LNCAP (cell line): ENCODE measurements at regions not wholly inside any gene's neighbourhood (a gene's known extent, or its start where the extent isn't known, plus 50 kb on each side); places are given as distances from the start of the nearest gene placed in this dataset.

Experiments
- TF ChIP-seq, protein P1 (sequence below): fragments of 450-650 bp; IDR thresholded peaks from 2 replicates; pipeline ENCODE4 v1.5.1; 2017; ENCODE audit warnings: mild to moderate bottlenecking

DNA sequence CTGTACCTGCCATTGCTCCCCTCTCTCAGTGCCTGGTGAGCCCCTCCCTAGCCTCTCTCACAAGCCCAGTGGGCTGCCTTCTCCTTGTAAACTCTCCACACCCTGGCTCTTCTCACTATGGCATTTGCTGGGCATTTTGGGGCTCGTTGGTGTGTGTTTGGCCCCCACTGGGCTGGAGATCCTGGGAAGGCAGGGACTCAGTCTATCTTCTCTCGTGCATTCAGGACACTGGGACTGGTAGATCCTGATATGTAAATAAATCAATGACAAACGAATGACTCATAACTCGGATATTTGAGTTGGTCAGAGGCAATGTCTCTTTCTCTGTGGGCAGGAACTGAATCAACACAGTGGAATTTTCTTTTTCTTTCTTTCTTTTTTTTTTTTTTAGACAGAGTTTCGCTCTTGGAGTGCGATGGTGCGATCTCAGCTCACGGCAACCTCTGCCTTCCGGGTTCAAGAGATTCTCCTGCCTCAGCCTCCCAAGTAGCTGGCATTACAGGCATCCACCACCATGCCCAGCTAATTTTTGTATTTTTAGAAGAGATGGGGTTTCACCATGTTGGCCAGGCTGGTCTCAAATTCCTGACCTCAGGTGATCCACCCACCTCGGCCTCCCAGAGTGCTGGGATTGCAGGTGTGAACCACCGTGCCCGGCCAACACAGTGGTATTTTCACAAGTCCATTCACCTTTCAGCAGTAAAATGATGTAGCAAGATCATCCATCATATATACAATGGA is 144.6 kb upstream of the SPRED2 start:
- TF ChIP-seq, protein P1, sequence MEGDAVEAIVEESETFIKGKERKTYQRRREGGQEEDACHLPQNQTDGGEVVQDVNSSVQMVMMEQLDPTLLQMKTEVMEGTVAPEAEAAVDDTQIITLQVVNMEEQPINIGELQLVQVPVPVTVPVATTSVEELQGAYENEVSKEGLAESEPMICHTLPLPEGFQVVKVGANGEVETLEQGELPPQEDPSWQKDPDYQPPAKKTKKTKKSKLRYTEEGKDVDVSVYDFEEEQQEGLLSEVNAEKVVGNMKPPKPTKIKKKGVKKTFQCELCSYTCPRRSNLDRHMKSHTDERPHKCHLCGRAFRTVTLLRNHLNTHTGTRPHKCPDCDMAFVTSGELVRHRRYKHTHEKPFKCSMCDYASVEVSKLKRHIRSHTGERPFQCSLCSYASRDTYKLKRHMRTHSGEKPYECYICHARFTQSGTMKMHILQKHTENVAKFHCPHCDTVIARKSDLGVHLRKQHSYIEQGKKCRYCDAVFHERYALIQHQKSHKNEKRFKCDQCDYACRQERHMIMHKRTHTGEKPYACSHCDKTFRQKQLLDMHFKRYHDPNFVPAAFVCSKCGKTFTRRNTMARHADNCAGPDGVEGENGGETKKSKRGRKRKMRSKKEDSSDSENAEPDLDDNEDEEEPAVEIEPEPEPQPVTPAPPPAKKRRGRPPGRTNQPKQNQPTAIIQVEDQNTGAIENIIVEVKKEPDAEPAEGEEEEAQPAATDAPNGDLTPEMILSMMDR = no peak

DNA sequence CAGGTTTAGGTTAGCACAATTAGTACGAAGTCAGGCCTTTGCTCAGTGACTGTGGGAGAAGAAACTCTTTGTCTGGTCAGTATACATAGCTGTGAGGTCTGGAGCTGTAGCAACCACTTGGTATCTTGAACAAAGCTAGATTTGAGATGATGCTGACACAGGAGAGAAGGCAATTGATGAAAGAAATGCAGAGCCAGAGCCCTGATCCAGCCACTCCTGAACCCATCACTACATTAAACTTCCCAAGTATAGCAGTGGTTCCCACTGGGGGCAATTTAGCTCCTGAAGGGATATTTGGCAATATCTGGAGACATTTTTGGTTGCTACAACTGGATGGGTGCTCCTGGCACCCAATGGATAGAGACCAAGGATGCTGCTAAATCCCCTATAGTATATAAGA is 143.9 kb upstream of the SPRED2 start:
- TF ChIP-seq, protein P1 = no peak

DNA sequence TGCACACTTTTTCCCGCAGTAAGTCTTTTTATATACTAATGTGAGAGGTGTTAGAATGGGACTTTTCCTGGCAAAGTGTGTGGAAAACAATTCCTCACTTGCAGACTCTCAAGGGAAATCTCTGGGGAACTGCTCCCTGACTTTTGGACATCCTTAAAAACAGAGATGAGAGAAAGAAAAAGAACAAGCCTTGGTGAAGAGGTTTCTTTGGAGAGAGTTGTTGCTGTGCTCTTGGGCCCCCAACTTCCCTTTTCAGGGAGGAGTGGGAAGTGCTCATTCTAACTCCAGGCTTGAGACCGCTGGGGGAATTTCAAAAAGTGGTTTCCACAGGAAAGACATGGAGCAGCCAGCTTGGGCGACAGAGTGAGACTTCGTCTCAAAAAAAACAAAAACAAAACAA is 142.6 kb upstream of the SPRED2 start:
- TF ChIP-seq, protein P1 = no peak

DNA sequence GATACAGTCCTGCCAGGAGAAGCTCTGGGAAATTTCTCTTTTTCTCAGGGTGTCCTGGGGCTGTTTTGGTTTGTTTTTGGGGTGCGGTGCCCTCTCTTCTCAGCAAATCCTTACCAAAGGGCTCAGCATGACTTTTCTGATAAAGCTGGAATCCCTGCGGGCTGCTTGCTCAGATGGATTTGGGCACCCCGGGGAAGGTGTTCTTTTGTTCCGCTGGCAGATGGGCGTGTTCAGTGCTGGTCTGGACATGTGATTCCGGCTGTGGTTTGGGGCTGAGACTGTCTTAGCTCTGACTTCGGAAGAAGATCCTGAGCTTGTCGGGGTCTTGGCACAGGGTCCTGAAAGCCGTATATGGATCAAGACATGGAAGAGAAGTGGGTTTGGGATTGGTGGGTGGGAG is 134.2 kb upstream of the SPRED2 start:
- TF ChIP-seq, protein P1 = no peak

DNA sequence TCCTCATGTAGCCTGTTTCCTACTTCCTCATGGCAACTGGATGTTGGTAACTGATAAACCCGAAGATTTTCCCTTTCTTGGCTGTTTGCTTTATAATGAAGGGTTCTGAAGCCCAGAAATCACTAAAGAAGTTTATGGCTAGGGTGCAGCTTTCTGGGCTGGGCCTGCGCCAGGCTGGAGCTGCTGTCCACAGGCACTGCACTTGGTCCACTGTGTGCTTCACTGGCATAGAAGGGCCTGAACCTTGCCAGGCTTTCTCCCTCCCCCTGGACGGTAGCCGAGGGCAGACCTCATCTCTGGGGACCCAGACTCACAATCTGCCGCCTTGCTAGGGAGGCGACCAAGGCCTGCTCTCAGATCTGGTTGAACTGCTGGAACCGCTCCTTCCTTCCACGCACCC is 133.3 kb upstream of the SPRED2 start:
- TF ChIP-seq, protein P1 = no peak

DNA sequence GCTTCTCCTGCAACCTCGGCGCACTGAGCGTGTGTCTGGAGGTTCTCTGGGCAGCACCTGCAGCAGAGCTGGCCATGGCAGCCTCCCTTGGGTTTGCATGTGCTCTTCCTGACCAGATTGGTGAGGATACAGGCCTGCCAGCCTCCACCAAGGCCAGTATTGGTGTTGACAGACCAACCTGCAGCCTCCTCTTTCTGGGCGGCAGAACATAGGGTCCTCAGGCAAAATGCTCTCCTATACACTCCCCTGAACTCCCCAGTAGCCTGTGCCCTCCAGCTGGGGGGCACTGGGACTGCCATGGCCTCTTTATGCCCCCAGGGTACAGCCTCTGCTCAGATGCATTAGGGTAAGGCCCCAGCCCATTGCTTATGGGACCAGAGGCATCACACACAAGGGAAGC is 131.9 kb upstream of the SPRED2 start:
- TF ChIP-seq, protein P1 = no peak

DNA sequence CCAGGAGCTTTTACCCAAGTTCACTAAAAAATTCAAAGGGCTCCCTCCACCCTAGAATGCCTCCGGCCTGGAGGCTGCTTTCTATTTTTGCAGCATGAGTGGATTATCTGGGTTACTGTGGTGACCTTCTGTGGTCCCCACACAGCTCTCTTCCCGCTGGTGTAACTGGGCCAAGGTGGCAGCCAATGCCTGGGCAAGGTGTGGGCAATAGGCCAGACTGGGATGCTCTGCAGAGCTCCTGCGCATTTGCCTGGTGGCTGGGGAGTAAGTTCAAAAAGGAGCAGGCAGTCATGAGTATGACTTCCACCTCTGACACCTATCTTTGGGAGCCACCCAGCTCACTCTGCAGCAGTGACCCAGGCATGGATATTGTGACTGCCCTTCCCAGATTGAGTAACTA is 130.5 kb upstream of the SPRED2 start:
- TF ChIP-seq, protein P1 = no peak

DNA sequence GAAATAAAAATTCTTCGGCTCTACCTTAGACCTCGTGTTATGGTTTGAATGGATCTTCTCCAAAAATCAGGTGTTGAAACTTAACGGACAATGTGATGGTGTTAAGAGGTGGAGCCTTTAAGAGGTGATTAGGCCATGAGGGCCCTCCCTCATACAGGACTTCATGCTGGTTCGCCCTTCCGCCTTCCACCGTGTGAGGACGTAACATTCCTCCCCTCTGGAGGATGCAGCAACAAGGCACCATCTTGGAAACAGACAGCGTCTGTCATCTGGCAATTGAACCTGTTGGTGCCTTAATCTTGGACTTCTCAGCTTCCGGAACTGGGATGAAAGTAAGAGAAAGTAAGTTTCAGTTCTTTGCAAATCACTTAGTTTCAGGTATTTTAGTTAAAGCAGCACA is 126.3 kb upstream of the SPRED2 start:
- TF ChIP-seq, protein P1 = no peak
